ENCODE measurements at regions not wholly inside any gene's neighbourhood (a gene's known extent, or its start where the extent isn't known, plus 50 kb on each side); places are given as distances from the start of the nearest gene placed in this dataset.

DNA sequence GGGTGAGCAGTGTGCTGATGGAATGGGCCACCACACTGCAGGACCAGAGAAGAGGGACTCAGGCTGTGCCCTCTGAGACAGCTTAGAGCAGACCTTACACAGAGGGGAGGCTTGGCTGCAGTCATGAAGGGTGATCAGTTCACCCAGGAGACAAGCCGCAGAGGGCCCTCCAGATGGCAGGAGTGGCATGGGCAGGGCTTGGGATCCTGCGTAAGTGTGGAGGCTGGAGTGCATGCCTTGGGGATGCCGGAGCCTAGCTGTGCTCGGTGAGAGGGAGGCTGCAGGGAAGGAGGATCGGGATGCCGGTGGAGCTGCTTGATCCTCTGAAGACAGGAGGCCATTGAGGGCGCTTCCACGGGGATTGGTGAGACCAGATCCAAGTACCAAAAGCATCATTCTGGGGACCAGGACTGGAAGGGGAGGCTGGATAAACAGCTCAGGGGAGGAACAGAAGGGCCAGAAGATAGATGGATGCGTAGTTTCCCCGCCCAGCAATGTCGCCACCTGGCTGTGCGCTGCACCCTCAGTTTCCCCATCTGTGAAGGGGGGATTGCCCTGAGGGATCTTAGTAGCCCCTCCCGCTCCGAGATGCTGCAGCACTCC lies 163.4 kb downstream of the INHBB start:
- no peak for TF ChIP-seq AEBP2 (tag by site-specific recombination; IDR thresholded peaks at IDR 0.05; ENCODE audit: borderline replicate concordance)
- TF ChIP-seq CTCF (tag by site-specific recombination; IDR thresholded peaks at IDR 0.05) = no peak
- TF ChIP-seq ZNF302 (tag by site-specific recombination; IDR thresholded peaks at IDR 0.05; ENCODE audit: low read depth) = no peak
- TF ChIP-seq ZNF138 (tag by site-specific recombination; IDR thresholded peaks at IDR 0.05; ENCODE audit: borderline replicate concordance) = no peak
- TF ChIP-seq ZNF76 (tag by site-specific recombination; IDR thresholded peaks at IDR 0.05; ENCODE audit: borderline replicate concordance, low read depth) = no peak
- TF ChIP-seq, protein P1, sequence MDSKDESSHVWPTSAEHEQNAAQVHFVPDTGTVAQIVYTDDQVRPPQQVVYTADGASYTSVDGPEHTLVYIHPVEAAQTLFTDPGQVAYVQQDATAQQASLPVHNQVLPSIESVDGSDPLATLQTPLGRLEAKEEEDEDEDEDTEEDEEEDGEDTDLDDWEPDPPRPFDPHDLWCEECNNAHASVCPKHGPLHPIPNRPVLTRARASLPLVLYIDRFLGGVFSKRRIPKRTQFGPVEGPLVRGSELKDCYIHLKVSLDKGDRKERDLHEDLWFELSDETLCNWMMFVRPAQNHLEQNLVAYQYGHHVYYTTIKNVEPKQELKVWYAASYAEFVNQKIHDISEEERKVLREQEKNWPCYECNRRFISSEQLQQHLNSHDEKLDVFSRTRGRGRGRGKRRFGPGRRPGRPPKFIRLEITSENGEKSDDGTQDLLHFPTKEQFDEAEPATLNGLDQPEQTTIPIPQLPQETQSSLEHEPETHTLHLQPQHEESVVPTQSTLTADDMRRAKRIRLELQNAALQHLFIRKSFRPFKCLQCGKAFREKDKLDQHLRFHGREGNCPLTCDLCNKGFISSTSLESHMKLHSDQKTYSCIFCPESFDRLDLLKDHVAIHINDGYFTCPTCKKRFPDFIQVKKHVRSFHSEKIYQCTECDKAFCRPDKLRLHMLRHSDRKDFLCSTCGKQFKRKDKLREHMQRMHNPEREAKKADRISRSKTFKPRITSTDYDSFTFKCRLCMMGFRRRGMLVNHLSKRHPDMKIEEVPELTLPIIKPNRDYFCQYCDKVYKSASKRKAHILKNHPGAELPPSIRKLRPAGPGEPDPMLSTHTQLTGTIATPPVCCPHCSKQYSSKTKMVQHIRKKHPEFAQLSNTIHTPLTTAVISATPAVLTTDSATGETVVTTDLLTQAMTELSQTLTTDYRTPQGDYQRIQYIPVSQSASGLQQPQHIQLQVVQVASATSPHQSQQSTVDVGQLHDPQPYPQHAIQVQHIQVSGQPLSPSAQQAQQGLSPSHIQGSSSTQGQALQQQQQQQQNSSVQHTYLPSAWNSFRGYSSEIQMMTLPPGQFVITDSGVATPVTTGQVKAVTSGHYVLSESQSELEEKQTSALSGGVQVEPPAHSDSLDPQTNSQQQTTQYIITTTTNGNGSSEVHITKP (tag by site-specific recombination; IDR thresholded peaks at IDR 0.05) = no peak
- no peak for TF ChIP-seq KLF16 (tag by site-specific recombination; IDR thresholded peaks at IDR 0.05)
- TF ChIP-seq ZNF280D (tag by site-specific recombination; IDR thresholded peaks at IDR 0.05) = no peak
- TF ChIP-seq MEIS1 (CRISPR knock-in tag; IDR thresholded peaks at IDR 0.05; ENCODE audit: borderline replicate concordance) = no peak
